ENCODE measurements at regions not wholly inside any gene's neighbourhood (a gene's known extent, or its start where the extent isn't known, plus 50 kb on each side); places are given as distances from the start of the nearest gene placed in this dataset.
A peak's percentile ranks its signal among the peaks of the same experiment; 100 is the strongest.

DNA sequence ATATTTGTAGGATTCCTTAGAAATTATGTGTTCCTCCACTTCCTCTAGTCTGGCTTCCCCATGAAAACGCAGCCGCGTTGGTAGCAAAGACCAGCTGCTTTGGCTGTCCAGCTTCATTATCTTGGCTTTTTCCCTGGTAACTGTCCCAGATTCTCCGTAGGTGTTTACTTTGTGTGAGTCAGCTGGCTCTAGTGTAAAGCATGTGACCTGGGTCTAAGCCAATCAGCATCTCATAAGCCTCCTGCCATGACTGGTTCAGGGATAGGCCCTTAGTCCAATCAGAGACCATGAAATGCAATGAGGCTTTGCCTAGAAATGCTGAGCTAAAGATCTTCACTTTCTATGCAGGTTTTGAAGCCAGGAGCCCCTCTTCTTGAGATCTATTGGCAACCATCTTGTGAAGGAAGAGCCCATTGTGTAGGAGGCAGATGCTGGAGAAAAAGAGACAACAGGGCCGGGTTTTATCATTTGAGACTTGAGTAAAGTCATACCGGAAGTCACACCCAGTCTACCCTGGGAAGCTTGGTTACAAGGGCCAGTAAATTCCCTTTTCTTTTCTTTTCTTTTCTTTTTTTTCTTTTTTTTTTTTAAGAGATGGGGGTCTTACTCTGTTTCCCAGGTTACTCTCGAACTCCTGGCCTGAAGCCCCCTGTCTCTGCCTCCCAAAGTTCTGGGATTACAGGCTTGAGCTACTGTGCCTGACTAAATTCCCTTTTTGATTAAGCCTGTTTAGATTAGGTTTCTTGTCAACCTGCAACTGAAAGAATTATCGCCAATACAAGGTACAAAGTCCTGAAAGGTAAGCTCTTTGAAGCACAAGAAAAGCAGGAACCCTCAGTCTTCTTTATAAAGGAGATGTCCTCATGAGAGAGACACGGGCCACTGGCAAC lies 256.5 kb upstream of the RREB1 start (continued):
- TF ChIP-seq ZBTB11 (CRISPR knock-in tag; IDR thresholded peaks at IDR 0.05): peak in 1 of 3 experiments; percentile 31; a peak in 1 of 6 replicates
- TF ChIP-seq NR3C1 (CRISPR knock-in tag; IDR thresholded peaks at IDR 0.05): no peak
- peak; percentile 22; the same call in 1 of the 2 replicates for TF ChIP-seq CEBPG (CRISPR knock-in tag; IDR thresholded peaks at IDR 0.05)
- TF ChIP-seq CEBPG (tag; conservative IDR thresholded peaks at IDR 0.05 in 1 of 2, IDR thresholded peaks at IDR 0.05 in 1 of 2): no peak
- no peak for TF ChIP-seq ZNF785 (CRISPR knock-in tag; IDR thresholded peaks at IDR 0.05)
- peak; percentile 90 for TF ChIP-seq JUND (IDR thresholded peaks at IDR 0.05; ENCODE audit: borderline replicate concordance, low read depth, low read length)
- peak; percentile 90; the same call in 2 of the 3 replicates for TF ChIP-seq JUND (tag; IDR thresholded peaks at IDR 0.05; ENCODE audit: borderline replicate concordance, low read depth, low read length)
- TF ChIP-seq PHF21A (IDR thresholded peaks at IDR 0.05; ENCODE audit: borderline replicate concordance, low read depth): no peak; the same call in 1 of the 2 replicates
- TF ChIP-seq BCOR (IDR thresholded peaks at IDR 0.05): no peak
- no peak for TF ChIP-seq GATA2 (CRISPR knock-in tag; IDR thresholded peaks at IDR 0.05)
- TF ChIP-seq, protein P1, sequence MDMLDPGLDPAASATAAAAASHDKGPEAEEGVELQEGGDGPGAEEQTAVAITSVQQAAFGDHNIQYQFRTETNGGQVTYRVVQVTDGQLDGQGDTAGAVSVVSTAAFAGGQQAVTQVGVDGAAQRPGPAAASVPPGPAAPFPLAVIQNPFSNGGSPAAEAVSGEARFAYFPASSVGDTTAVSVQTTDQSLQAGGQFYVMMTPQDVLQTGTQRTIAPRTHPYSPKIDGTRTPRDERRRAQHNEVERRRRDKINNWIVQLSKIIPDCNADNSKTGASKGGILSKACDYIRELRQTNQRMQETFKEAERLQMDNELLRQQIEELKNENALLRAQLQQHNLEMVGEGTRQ (CRISPR knock-in tag; IDR thresholded peaks at IDR 0.05): peak; percentile 92
- TF ChIP-seq CREBBP (IDR thresholded peaks at IDR 0.05; ENCODE audit: low read depth, low read length): no peak
- TF ChIP-seq, protein P2, sequence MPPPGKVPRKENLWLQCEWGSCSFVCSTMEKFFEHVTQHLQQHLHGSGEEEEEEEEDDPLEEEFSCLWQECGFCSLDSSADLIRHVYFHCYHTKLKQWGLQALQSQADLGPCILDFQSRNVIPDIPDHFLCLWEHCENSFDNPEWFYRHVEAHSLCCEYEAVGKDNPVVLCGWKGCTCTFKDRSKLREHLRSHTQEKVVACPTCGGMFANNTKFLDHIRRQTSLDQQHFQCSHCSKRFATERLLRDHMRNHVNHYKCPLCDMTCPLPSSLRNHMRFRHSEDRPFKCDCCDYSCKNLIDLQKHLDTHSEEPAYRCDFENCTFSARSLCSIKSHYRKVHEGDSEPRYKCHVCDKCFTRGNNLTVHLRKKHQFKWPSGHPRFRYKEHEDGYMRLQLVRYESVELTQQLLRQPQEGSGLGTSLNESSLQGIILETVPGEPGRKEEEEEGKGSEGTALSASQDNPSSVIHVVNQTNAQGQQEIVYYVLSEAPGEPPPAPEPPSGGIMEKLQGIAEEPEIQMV (tag; conservative IDR thresholded peaks at IDR 0.05; ENCODE audit: low read depth): peak; percentile 58; the same call in 1 of the 2 replicates
- TF ChIP-seq SIN3A (IDR thresholded peaks at IDR 0.05; ENCODE audit: borderline replicate concordance in 2 of 2, control insufficient read depth in 1 of 2, low read depth in 2 of 2, low read length in 2 of 2): no peak
- TF ChIP-seq MCM7 (IDR thresholded peaks at IDR 0.05): no peak
- no peak for TF ChIP-seq U2AF1 (optimal IDR thresholded peaks at IDR 0.05; ENCODE audit: low read depth, low read length)
- no peak for TF ChIP-seq NELFE (IDR thresholded peaks at IDR 0.05; ENCODE audit: insufficient read depth, insufficient read length)
- no peak for TF ChIP-seq ZNF311 (CRISPR knock-in tag; IDR thresholded peaks at IDR 0.05)
- no peak for TF ChIP-seq E4F1 (CRISPR knock-in tag; IDR thresholded peaks at IDR 0.05; ENCODE audit: borderline replicate concordance)

Measured in K562 (cell line).